Stimulated activated CD8-positive, alpha-beta memory T cell treated with anti-CD3 and anti-CD28 coated beads, Interleukin-4, amount 100 ng/mL, for 1 hour (primary cell): ENCODE measurements at regions not wholly inside any gene's neighbourhood (a gene's known extent, or its start where the extent isn't known, plus 50 kb on each side); places are given as distances from the start of the nearest gene placed in this dataset.
"Not testable (repeated sequence)": the region's sequence is repeated elsewhere in the genome, so short reads cannot be mapped to it uniquely, and the experiment has no call there.

Source experiments
- DNase-seq, 2 donors: peaks; one replicate each; pipeline ENCODE4 v3.0.0-alpha.2; 2020; ENCODE audit warnings: low read depth in 2 of 2, low spot score in 1 of 2

DNA sequence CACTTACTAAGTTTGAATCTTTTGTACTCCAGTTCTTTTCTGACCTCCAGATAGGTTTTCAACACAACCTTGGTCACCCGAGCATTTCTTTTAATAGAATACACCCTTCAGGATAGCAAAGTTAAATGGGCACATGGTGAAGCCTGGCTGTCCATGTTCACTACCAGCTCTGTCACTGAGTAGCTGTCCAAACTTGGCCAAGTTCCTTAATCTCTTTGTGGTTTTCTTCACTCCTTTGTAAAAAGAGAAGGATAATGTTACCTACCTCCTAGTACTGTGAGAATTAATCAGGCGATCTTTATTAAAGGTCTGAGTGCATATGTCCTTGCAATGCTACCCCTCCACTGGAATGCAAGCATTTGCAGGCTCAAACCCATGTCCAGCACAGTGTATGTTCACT lies 128.1 kb upstream of the PTPRZ1 start:
- DNase-seq = no peak

DNA sequence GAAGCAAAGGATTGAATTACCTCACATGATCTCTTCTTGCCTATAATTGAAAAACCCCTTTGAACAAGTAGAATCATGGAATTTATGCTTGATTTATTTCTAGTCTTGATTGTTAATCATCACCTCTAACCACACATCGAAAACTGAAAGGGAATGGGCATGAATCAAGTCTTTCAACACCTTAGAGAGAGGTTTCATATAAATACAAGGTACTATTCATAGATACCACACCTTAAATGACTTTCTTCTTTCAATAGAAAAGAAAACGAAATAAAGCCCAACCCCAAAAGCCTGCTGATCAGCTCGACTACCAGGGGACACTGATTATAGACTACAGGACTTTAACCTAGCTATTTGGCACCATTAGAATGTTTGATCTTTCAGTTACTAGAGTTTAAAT lies 128.6 kb upstream of the PTPRZ1 start:
- DNase-seq = no peak

DNA sequence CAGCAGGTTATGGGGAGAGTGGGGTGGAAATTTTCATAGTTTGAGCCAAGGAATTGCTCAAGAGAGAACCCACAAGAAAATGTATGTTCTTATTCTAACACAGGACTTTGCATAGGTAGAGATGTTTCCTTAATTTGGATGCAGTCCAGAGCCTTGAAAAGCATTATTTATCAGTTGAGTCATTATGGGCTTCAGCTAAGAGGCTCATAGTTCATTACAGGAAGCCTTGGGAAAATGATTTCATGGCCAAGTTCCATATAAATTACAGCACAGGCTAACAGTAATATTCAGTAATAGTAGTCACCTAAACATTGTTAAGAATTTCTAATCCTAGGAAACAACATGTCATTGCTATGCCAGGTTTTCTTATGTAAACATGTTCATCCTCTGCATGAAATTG lies 131.1 kb upstream of the PTPRZ1 start:
- DNase-seq = no peak

GRCh38 chr7:121739465-121739864 lies 133.5 kb upstream of the PTPRZ1 start:
- no peak for DNase-seq

DNA sequence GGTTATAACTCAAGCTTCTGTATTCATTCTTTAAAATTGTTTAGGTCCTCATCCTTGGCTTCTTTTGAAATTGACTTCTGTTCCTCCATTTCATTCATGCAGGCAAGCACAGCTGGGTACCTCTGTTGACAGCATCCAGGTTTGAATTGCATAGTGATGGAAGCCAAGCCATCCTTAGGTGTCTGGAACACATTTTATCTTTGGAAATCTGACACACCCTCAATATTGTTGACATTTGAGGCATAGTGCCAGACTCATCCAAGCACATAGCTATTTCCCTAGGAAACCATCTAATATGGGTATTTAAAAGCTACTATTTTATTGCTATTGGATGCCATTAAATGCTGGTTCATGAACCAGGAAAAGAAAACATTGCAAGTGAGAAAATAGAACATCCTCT lies 142.1 kb upstream of the PTPRZ1 start:
- no peak for DNase-seq

- DNase-seq = no peak
These were observed 158.2 kb upstream of the PTPRZ1 start for GRCh38 chr7:121714559-121715303.

- DNase-seq = not testable (repeated sequence)
These were observed 160.0 kb upstream of the PTPRZ1 start for GRCh38 chr7:121712961-121713360.

GRCh38 chr7:121697731-121698316 lies 175.1 kb upstream of the PTPRZ1 start:
- DNase-seq = no peak

- DNase-seq = no peak
These were observed 176.0 kb upstream of the PTPRZ1 start for GRCh38 chr7:121696954-121697353.

DNA sequence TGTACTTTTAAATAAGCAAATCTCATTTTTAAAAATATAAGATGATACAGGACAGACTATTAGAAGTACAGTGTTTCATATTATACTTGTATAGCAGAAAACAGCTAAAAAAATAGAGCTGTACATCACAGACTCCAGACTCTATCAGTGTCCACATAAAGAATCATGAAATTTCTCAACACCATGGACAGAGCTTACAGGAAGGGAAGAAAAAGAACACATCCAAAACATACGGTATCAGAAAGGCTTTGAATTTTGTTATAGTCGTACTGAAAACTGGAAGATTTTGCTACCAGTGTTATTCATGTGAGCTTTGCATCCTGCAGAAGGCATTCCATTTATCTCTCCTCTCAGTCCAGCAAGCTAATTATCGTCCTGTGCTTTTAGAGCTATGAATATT lies 183.2 kb upstream of the PTPRZ1 start:
- DNase-seq = no peak

DNA sequence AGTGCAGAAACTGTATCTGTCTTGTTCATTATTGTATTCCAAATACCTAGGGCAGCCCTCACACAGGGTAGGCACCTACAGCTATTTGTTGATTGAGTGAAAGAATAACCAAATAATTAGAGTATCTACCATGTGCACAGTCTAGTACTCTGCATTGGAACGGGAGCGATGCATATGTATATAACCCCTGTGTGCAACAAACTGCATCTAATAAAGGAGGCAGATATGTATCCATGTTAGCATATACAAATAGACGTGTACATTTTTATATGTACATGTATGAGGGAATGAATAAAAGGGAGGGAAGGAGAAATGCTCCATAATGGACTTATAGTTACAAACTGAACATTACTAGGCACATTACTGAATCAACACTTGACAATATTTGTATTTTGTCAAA lies 191.3 kb upstream of the PTPRZ1 start:
- DNase-seq = no peak

DNA sequence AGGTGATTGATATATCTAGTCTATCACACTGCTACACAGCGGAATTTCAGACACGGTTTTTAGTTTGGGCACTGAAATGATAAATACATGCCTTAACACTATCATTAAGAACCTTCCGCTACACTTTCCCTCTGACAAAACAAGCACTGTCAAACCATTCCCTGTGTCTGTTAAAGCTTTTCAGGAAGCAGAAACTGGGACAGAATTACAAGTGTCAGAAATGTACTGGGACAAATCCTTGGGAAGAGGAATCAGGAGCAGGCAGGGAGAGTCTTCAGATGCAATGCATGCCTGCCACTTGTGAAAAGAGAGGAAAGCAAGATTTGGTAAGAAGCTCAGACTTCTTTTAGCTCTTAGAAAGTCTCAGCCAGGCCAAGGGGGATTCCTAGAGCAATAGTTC lies 196.8 kb upstream of the PTPRZ1 start:
- DNase-seq = no peak

- not testable (repeated sequence) for DNase-seq
These were observed 198.5 kb upstream of the PTPRZ1 start for GRCh38 chr7:121674455-121674854.

DNA sequence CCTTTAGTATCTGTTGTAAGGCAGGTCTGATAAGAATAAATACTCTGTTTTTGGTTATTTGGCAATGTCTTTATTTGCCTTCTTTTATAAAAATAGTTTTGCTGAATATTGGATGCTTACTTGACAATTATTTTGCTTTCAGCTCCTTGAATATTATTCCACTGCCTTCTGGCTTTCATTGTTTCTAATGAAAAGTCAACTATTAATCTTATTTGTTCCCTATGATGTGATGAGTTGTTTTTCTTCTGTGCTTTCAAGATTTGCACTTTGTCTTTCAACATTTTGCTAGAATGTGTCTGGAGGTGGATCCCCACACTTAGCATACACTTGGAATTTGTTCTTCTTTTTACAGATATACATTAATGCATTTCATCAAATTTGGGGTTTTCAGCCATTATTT lies 203.8 kb upstream of the PTPRZ1 start:
- DNase-seq = no peak

GRCh38 chr7:121666306-121666705 lies 206.7 kb upstream of the PTPRZ1 start:
- no peak for DNase-seq

DNA sequence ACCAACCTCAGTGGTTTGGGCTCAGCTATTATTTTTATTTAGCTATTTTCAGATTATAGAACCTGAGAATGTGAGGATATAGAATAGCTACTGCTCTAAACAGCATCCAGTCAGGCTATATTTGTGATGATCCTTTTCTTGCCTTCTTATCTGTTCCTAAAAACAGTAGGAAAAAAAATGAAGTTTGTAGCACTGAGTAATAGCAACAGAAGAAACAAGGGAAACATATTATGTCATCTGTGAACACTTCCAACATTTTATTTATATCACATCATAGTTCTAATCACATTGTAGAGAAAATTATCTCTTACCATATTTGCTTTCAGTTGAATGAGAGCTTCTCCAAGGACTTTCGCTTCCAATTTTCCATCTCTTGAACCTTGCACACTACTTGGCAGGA lies 229.6 kb upstream of the PTPRZ1 start:
- no peak for DNase-seq

DNA sequence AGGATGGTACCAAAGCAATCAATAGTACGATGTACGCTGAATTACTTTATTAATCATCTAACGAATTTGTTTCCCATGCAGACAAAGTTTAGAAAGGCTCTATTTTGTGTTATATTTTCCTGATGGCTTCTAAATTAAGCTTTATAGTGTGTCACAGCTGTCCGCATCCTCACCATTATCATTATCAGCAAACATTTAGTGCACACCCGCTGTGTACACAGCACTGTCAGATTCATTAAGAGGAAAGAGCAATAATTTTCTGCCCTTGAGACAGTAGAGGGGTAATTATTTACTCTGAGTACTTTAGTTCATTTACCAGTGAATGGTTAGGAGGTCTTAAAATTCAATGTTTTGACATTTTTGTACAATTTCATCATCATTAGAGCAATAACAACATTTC lies 233.3 kb upstream of the PTPRZ1 start:
- no peak for DNase-seq

DNA sequence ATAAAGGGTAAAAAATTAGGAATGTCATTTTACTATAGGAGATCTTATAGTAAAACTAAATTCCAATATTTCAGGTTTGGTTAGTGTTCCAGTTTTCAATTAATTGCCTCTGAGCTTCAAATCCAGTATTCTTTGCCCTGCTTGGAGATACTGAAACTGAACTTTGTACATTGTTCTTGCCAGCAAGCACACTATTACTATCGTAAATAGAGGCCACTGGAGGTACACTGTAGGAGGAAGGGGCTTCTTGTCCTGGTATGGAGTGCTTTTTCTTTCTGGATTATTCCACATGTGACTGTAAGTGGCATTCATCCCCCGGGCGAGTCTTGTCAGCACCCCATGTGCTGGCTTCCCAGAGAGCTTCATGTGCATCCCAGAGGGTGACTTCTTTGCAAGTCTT lies 234.7 kb upstream of the PTPRZ1 start:
- DNase-seq = no peak

DNA sequence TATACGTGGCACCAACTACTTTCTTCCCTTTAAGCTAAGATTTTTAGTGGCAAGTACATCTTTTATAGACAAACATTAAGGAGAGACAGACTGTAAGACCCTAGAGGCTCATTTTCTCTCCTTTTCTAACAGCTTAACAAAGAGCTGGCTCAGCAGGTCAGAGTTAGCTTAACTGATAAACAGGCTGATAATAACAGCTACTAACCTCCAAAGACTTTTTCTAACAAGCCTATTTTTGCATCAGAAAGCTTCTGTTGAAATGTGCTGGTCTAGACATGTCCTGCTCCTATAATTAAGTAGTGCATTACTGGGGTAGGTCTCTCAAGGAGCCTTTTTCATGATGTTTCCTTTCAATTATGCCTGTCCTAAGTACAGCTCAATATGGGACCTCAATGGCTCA lies 238.2 kb upstream of the FAM3C start:
- no peak for DNase-seq

- DNase-seq = no peak
These were observed 237.1 kb upstream of the FAM3C start for GRCh38 chr7:121633186-121633585.

- DNase-seq = no peak
These were observed 228.8 kb upstream of the FAM3C start for GRCh38 chr7:121624958-121625357.

GRCh38 chr7:121623130-121623872 lies 227.2 kb upstream of the FAM3C start:
- DNase-seq = no peak
